ENCODE measurements at regions not wholly inside any gene's neighbourhood (a gene's known extent, or its start where the extent isn't known, plus 50 kb on each side); places are given as distances from the start of the nearest gene placed in this dataset.
A peak's percentile ranks its signal among the peaks of the same experiment; 100 is the strongest.

DNA sequence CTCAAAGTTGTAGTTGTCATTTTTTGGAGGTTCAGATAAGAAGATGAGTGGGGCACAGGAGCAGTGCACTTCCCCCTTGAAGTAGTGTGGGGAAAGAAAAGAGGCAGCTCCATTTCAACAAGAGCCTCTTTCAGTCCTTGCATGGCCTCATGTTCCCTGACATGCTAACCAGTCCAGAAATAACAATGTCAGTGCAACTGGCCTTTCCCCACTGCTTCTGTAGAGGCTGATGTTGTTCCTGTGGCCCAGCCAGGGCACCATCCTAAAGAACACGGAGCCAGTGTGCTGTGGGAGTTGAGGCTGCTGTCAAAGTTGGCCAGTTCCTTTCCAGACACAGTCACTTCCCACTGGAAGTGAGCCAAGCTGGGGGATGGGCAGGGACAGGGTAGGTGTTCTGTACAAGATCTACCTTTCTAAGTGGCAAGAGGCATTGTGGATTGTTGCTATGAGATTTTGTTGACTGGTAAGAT, 77.7 kb upstream of the SLC38A2 start:
- POLR2A ChIA-PET (ENCODE audit: unreplicated experiment): no interaction called here

More for the DNA sequence above, 77.7 kb upstream of the SLC38A2 start:
- in situ Hi-C loops (cut with MboI; ENCODE audit: low sequenced_read_pairs): no loop called here
- Histone ChIP-seq H3K4ac (ENCODE audit: low read depth, low read length) (peak overlapping the region; percentile 46), H3K23ac (ENCODE audit: low read depth, low read length) (peak overlapping the region; percentile 42; the same call in 1 of the 2 replicates), H3K4me2 (ENCODE audit: low read depth, low read length) (no peak overlapping the region), H4K20me1 (ENCODE audit: insufficient read depth, low read length) (no peaks in the 10 kb centered on the region), H2BK5ac (ENCODE audit: low read depth, low read length, poor library complexity, severe bottlenecking) (no peak overlapping the region), H2BK120ac (ENCODE audit: low read depth, low read length) (peak overlapping the region; percentile 60), H3K36me3 (ENCODE audit: control insufficient read depth, insufficient read depth, low read length) (no peaks in the 10 kb centered on the region), H3K27ac (ENCODE audit: insufficient read depth, low read length) (no peak overlapping the region), H3K18ac (ENCODE audit: low read depth, low read length) (peak overlapping the region; percentile 71; the same call in 1 of the 2 replicates), H3K27me3 (ENCODE audit: control insufficient read depth, insufficient read depth, low read length) (no peaks in the 10 kb centered on the region), H4K91ac (ENCODE audit: insufficient read depth, low read depth, low read length) (peak overlapping the region; percentile 58), H3K14ac (replicated peaks; ENCODE audit: low read depth, low read length) (peak overlapping the region; percentile 61; the same call in 1 of the 2 replicates), H2AK5ac (ENCODE audit: low read depth, low read length) (peak overlapping the region; percentile 72), H3K9ac (ENCODE audit: low read depth, low read length) (no peak overlapping the region), H2BK20ac (ENCODE audit: low read depth, low read length) (peak overlapping the region; percentile 66; the same call in 1 of the 2 replicates), H2AFZ (replicated peaks; ENCODE audit: low read length, poor library complexity) (no peak overlapping the region), H3K4me1 (ENCODE audit: control insufficient read depth, insufficient read depth, low read length) (peaks cover 13% of the 10 kb centered on the region), H4K8ac (ENCODE audit: low read depth in 2 of 2, low read length in 2 of 2) (peak overlapping the region; percentile 18 to 31; a peak in 3 of 4 replicates), H3K9me3 (ENCODE audit: control insufficient read depth, insufficient read depth, low read length) (no peaks in the 10 kb centered on the region), H3K56ac (ENCODE audit: extremely low read depth, insufficient read depth, low read length) (no peak overlapping the region), H2BK15ac (ENCODE audit: low read depth, low read length) (peak overlapping the region; percentile 53; the same call in 1 of the 3 replicates), H3K79me1 (ENCODE audit: low read depth in 1 of 2, low read length in 2 of 2) (no peaks in the 10 kb centered on the region), H3K9me1 (ENCODE audit: insufficient read depth, low read length) (peaks cover 7% of the 10 kb centered on the region), H2AK9ac (replicated peaks; ENCODE audit: low read depth, low read length, poor library complexity) (no peak overlapping the region), H4K5ac (ENCODE audit: low read depth, low read length) (peak overlapping the region; percentile 61; the same call in 1 of the 2 replicates), H3K4me3 (ENCODE audit: insufficient read depth, low read depth, low read length) (no peak overlapping the region)
- TF ChIP-seq BHLHE40 (IDR thresholded peaks at IDR 0.05; ENCODE audit: low read depth, low read length) (no peak), NFE2L2 (IDR thresholded peaks at IDR 0.05; ENCODE audit: low read depth, low read length) (no peak), RFX5 (IDR thresholded peaks at IDR 0.05; ENCODE audit: low read depth, low read length) (no peak), CHD1 (IDR thresholded peaks at IDR 0.05; ENCODE audit: low read depth, low read length) (no peak), RAD21 (IDR thresholded peaks at IDR 0.05; ENCODE audit: low read length) (no peak), MAZ (IDR thresholded peaks at IDR 0.05; ENCODE audit: borderline replicate concordance, low read depth, low read length) (no peak), MXI1 (IDR thresholded peaks at IDR 0.05; ENCODE audit: borderline replicate concordance, low read depth, low read length) (no peak), RCOR1 (IDR thresholded peaks at IDR 0.05; ENCODE audit: insufficient replicate concordance, low read length) (no peak), MAFK (IDR thresholded peaks at IDR 0.05; ENCODE audit: low read depth, low read length) (no peak), SMC3 (IDR thresholded peaks at IDR 0.05; ENCODE audit: low read depth, low read length) (no peak), FOS (IDR thresholded peaks at IDR 0.05; ENCODE audit: low read depth, low read length) (no peak), CEBPB (IDR thresholded peaks at IDR 0.05; ENCODE audit: low read depth, low read length) (no peak), POLR2A (IDR thresholded peaks at IDR 0.05; ENCODE audit: low read depth, low read length) (no peak)
- TF ChIP-seq, protein P1, sequence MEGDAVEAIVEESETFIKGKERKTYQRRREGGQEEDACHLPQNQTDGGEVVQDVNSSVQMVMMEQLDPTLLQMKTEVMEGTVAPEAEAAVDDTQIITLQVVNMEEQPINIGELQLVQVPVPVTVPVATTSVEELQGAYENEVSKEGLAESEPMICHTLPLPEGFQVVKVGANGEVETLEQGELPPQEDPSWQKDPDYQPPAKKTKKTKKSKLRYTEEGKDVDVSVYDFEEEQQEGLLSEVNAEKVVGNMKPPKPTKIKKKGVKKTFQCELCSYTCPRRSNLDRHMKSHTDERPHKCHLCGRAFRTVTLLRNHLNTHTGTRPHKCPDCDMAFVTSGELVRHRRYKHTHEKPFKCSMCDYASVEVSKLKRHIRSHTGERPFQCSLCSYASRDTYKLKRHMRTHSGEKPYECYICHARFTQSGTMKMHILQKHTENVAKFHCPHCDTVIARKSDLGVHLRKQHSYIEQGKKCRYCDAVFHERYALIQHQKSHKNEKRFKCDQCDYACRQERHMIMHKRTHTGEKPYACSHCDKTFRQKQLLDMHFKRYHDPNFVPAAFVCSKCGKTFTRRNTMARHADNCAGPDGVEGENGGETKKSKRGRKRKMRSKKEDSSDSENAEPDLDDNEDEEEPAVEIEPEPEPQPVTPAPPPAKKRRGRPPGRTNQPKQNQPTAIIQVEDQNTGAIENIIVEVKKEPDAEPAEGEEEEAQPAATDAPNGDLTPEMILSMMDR (conservative IDR thresholded peaks at IDR 0.05; ENCODE audit: low read depth, low read length): no peak
- TF ChIP-seq, protein P2, sequence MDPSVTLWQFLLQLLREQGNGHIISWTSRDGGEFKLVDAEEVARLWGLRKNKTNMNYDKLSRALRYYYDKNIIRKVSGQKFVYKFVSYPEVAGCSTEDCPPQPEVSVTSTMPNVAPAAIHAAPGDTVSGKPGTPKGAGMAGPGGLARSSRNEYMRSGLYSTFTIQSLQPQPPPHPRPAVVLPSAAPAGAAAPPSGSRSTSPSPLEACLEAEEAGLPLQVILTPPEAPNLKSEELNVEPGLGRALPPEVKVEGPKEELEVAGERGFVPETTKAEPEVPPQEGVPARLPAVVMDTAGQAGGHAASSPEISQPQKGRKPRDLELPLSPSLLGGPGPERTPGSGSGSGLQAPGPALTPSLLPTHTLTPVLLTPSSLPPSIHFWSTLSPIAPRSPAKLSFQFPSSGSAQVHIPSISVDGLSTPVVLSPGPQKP (IDR thresholded peaks at IDR 0.05; ENCODE audit: borderline replicate concordance, low read depth, low read length): no peak
- ATAC-seq (ENCODE audit: low read depth) (no peak), DNase-seq (no peak)
- BruUV-seq (replicated peaks): no TSS peak
- dilution Hi-C loops (cut with HindIII; ENCODE audit: low sequenced_read_pairs, unreplicated experiment): no loop called here
- intact Hi-C loops (cut with micrococcal nuclease): no loop called here
- CTCF ChIA-PET: no interaction called here
- WGBS, 2 experiments (ENCODE audit: extremely low coverage in 2 of 2, insufficient read length in 1 of 2): no CpG with 5 or more reads among the region's 1 CpG

Measured in IMR-90 (cell line).